ENCODE measurements at regions not wholly inside any gene's neighbourhood (a gene's known extent, or its start where the extent isn't known, plus 50 kb on each side); places are given as distances from the start of the nearest gene placed in this dataset.

DNA sequence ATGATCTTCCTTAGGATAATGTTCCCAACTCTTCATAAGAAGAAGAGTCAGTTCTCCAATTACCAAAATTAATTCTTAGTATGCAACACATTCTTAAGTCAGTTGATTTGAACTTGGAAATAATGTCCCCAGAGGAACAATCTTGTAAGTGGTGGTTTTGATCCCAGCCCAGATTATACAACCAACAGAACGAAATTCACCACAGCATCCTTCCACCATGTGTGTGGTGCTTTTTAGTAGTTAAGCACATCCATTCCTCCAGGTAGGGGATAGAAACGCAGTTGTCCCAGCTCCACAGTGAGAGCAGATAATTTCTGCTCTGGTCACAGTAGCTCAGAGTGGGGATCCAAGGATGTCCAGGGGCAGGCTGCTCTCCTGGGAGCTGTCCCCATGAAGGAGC lies 161.7 kb upstream of the SLC39A10 start:
- no peak for DNase-seq

DNA sequence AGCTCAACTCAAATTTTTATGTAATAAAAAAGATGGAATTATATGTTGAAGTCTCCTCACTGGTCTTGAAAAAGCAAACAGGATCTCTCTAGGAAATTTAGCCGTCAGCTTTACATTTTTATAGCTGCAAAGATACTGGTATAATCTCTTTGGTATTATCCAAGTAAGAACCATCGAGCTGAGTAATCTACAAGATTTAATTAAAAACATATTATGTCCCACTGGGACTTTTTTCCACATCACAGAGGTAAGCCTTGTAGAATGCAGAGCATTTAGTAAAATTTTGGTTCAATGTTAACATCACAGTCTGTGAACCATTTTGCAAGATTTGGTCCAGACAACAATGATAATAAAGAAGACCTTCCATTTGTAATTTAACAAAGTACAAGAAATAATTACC lies 162.6 kb upstream of the SLC39A10 start:
- no peak for DNase-seq

DNA sequence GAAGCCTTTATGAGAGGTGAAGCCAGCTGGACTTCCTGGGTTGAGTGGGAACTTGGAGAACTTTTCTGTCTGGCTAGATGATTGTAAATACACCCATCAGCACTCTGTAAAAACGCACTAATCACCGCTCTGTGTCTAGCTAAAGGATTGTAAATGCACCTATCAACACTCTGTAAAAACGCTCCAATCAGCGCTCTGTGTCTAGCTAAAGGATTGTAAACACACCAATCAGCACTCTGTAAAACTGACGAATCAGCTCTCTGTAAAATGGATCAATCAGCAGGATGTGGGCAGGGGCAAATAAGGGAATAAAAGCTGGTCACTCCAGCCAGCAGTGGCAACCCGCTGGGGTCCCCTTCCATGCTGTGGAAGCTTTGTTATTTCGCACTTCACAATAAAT lies 163.6 kb upstream of the SLC39A10 start:
- no peak for DNase-seq

DNA sequence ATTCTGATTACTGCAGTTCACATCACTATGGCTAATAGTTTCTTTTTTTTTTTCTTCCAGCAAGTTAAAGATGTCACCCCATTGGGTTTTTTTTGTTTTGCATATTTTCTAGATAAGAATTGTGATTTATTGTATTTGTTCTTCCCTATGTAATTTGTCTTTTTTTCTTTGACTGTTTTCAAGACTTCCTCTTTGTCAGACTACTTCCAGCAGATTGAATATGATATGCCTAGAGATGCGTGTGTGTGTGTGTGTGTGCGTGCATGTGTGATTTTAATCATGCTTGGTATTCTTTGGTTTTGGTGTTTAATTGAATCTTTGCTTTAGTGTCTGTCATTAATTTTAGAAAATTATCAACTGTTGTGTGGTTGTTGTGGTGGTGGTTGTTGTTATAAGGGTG lies 166.7 kb upstream of the SLC39A10 start:
- DNase-seq: no peak

DNA sequence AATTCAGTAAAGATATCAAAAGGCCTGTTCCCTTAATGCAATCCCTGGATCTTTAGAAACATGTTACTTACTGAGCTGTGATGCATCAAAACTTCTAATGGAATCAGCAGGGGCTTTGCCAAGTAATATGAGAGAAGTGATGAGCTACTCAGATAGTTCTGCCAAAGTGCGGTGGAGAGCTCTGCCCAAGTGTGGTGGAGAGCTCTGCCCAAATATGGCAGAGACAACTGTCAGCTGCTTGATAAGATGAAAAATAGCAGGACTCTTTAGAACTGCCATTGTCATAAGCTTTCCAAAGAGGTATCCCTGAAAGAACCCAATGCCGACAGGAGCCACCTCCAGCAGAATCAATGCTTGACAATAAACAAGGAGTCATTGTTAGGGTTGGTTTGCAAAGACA lies 167.9 kb upstream of the SLC39A10 start:
- no peak for DNase-seq

DNA sequence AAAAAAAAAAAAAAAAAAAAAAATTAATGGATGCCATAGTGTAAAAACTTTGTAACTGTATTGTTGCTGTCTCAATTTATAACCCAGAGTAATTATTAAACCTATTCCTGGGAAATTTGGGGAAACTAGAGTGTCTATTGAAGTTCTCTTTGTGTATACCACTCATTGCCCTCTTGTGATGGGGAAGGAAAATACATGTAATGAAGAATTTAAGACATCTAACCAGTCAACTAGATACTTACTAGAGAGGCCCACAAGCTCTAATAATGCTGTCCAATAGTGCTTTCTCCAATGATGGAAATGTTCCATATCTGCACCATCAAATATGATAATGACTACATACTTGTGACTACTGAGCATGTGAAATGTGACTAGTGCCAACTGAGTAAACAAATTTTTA lies 168.5 kb upstream of the SLC39A10 start:
- peak; percentile 9 for DNase-seq

DNA sequence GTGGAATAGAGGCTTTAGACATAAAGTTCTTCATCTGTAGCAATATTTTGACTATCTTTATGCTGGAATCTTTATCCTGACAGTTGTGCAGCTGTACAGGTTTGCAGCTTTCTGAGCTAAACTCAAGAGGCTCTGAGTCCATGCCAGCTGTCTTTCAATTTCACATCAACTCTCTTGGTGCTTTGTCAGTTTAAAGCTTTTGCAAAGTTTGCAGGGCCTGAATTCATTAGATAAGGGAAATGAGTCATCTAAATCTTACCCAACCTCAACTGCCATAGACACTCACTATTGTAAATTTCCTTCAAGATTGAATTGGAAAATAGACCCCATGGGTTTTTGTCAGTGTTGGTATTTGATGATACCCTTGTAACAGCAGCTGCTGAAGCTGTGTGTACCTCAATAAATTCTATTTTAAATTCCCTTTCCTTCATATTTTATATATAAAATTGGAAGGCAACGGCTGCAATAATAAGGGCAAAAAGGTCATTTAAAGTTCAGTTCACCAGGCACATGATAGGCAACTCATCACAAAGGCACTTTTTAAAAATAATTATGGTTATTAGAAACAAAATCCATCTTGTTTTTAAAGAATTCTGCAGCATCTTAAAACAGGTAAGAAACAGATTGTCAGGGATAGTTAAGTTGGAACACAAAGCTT lies 169.9 kb upstream of the SLC39A10 start:
- DNase-seq: peak; percentile 83

DNA sequence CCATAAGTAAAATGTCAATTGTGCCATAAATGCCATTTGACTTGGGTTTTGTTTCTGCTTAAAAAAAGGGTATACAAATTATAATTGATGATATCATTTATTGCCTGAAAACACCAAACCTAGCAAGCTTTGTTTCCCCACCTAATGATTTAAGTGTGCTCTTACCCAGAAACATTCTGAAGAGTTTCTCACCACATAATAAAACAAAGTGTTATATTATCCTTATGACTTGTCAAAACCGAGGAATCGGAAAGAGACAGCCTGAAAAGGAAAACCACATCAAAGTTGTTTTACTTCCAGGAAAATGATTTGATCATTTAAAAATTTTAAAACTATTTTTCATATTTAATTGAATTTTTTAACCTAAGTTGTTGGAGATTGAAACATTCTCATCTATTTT lies 170.5 kb upstream of the SLC39A10 start:
- DNase-seq: peak; percentile 72

DNA sequence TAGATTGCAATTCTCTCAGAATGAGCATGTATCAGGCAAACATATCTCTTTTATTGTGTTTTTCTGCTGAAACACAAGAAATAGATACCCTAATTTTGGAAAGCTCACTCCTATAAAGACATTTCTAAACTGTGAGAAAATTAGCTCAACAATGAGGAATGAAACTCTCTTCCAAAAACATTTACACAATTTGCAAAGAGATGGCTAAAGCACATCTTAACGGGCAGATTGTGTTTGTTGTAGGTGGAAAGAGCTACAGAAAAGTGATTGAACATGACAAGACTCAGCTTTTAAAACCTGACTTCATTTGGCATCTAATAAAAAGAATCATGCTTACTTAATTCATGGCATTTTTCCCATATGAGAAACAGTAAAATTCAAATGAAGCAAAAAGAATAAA lies 175.0 kb upstream of the SLC39A10 start:
- DNase-seq: no peak

DNA sequence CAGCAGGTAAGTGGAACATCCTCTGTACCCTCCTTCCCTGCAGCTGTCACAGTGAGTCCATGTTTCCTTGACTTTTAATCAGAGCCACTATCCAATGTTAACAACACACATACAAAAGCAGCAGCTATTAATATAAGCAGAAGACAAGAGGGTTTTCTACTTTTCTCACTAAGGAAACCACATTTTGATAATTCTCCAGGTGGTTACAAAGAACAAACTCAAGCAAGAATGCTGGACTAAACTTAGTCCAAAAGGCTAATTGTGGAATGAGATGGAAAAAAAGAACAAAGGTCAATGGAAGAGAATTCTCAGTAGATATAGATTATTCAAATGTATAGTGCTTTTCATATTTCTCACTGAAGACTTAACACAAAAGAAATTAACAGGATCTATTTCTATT lies 176.9 kb upstream of the SLC39A10 start:
- DNase-seq: no peak

DNA sequence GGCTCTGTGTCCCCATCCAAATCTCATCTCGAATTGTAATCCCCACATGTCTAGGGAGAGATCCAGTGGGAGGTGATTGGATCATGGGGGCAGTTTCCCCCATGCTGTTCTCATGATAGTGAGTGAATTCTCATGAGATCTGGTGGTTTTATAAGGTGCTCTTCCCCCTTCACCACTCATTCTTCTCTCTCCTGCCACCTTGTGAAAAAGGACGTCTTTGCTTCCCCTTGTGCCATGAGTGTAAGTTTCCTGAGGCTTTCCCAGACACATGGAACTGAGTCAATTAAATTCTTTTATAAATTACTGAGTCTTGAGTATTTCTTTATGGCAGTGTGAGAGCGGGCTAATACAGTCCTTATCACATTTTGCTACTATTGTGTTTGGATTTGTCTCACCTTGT lies 177.6 kb upstream of the SLC39A10 start:
- DNase-seq: no peak

DNA sequence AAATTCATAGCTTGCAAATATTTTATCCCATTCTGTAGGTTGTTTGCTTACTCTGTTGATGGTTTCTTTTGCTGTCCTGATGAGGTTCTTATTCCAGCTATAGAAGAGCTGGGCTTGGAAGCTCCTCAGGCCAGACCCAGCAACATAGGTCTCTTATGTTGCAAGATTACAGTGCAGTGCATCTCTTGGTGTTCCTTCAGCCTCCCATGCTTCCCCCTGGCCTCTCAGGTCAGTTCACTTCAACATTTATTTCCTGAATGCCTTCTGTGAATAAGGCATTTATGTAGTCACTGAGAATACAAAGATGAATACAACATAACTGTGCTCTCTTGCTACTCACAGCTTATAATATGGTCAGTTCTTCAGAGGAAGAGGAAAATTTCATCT lies 179.0 kb upstream of the SLC39A10 start:
- peak; percentile 10 for DNase-seq

DNA sequence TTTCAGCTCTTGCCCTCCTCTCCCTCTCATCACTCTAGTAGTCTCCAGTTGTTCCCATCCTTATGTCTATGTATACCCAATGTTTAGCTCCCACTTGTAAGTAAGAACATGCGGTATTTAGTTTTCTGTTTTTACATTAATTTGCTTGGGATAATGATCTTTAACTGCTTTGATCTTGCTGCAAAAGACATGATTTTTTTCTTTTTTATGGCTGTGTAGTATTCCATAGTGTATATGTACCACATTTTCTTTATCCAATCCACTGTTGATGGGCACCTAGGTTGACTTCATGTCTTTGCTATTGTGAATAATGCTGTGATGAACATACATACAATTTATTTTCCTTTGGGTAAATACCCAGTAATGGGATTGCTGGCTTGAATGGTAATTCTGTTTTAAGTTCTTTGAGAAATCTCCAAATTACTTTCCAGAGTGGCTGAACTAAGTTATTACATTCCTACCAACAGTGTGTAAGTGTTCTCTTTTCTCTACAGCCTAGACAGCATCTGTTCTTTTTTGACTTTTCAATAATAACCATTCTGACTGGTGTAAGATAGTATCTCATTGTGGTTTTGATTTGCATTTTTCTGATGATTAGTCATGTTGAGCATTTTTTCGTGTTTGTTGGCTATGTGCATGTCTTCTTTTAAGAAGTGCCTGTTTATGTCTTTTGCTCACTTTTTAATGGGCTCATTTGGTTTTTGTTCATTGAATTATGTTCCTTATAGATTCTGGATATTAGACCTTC lies 179.6 kb upstream of the SLC39A10 start:
- DNase-seq: peak; percentile 60

DNA sequence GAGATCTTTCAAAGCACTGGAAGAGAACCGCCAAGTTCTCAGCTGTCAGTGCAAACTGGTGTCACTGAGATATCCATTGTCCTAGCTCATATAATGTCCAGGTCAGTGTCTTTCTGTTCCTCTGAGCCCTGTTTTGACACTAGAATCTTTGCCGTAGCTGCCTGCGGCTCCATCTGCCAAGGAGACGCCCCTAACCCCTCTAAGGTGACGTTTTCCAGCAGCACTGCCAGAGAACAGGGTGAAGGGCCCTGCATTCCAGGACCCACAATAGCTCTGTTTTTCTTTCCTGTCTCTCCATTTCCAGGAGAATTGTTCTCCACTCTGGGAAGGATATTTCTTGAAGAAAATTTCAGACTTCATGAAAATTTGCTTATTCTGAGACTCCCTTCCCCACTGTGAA lies 181.7 kb upstream of the SLC39A10 start:
- no peak for DNase-seq

DNA sequence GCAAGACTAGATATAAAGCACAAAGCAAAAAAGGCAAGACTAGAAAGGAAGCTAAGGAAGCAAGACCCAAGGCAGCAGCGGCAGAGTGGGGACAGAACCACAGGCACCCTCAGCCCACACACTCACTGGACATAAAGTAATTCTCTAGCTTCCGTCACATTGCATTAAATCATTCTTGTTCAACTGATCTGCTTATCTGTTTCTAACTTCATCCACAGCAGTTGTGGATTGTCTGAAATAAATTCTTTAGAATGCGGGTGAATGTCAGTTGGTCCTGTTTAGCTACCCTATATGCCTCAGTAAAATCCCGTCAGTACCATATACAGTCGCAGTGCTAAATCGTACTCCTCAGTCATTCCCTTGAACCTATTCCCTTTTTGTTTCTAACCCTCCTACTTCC lies 183.2 kb upstream of the SLC39A10 start:
- DNase-seq: no peak

DNA sequence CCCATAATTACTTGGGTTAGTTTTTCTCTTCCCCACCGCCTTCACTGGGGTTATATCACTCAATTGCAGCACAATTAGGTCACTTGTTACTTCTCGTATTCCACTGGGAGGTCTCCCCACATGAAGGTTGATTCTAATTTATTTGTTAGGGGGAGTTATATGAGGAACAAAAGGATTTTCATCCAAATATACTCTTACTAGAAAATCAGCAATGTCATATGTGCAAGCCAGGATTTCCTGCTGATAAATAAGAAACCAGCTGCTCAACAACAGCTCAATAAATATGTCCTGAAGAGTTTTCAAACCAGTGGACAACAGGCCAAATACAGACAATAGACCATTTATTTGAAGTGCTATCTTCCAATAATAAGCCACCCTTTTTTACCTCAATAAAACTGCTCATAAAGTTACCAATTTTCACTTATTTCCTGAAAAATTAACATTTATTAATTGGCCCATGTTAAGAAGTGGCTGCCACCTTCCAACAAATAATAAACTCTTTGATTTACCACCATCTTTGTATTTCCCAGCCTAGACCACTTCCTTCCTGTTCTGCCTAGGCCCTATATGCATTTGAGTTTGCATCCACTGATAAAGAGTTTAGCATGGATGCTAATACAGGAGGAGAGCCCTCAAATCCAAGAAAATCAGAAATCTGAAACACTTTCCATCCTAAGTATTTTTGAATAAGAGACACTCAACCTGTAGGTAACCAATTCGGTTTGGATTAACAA lies 184.4 kb upstream of the SLC39A10 start:
- no peak for DNase-seq

DNA sequence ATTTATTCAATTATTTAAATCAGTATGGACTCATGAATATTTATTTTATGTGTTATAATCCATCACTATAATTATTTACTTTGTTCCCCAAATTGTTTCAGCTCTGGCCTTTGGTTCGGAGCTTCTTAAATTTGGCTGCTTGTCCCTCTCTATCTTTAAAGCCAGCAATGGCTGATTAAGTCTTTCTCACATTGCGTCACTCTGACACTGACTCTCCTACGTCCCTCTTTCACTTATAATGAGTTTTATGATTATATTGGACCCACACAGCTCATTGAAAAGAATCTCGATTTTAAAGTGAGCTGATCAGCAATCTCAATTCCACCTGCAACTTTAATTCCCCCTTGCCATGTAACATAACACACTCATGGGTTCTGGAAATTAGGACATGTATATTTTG lies 185.2 kb upstream of the SLC39A10 start:
- DNase-seq: no peak

DNA sequence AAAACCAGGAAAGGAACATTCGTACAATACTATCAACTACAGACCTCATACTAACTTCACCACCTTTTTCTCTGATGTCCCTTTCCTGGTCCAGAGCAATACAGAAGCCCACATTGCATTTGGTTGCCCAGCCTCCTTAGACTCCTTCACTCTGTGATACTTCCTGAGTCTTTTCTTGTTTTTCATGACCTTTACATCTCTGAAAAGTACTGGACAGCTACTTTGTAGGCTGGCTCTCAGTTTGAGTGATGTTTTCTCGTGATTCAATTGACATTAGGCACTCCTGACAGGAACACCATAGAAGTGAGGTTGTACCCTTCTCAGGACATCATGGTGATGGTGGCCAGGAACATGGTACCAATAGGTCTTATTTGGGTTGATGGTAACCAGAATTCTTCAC lies 185.9 kb upstream of the SLC39A10 start:
- no peak for DNase-seq

DNA sequence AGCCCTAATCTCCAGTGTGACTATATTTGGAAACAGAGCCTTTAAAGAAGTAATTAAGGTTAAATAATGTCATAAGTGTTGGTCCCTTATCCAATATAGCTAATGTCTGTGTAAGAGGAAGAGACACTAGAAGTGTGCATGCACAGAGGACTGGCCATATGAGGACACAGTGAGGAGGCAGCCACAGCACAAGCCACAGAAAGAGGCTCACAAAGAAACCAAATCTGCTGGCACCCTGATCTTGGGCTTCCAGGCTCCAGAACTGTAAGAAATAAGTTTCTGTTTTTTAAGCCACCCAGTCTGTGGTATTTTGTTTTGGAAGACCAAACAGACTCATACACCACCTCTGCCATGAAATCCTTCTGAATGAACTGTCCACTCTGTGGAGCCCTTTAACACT lies 186.4 kb upstream of the SLC39A10 start:
- DNase-seq: no peak

DNA sequence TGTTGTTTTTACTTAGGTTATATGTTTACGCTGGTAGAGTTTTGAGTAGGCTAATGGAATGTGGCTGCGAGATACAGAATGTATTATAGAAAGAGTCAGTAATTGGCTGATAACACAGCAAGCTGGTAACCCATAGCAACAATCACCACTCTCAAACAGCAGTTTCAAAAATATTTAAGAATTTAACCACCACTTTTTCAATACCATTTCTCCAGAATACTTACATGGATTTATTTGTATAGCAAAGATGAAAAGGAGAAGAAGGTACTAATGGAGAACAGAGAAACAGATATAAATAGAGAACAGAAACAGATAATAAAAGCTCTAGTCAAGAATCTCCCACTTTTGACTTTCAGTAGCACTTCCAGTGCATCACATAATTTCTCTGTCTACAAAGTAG lies 188.3 kb upstream of the SLC39A10 start:
- no peak for DNase-seq

DNA sequence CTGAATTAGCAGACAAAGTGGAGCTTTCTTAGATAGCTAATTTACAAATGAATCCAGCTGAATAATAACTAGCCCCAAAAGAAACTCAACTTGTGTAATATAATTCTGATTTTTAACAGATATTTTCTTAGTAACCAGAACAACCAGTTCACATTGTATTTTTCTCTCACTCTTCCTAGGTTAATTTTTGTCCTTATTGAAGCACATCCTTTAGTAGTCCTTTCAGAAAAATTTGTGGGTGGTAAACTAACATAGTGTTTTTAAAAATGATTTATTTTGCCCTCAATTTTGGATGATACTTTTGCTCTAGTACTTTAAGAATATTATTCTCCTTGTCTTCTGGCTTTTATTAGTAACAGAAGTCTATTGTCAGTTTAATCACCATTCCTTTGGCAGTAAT lies 190.6 kb upstream of the SLC39A10 start:
- no peak for DNase-seq

DNA sequence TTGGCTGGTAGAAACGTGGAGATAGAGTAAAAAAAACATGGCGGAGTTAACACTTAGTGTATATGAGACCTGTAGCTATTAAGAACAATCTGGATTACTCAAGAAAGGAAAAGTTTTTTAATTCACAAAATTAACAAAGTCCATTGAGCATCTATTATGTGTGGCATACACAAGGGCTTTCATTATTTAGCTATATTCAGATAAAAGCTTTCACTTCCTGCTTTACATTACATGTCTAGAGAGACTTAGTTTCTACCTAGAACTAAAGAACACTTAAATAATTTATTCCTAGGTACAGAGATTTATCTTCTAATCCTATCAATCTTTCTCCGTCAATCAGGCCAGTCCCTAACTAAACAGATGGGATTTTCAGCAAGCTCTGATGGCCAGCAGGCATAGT lies 196.0 kb upstream of the SLC39A10 start:
- DNase-seq: no peak

DNA sequence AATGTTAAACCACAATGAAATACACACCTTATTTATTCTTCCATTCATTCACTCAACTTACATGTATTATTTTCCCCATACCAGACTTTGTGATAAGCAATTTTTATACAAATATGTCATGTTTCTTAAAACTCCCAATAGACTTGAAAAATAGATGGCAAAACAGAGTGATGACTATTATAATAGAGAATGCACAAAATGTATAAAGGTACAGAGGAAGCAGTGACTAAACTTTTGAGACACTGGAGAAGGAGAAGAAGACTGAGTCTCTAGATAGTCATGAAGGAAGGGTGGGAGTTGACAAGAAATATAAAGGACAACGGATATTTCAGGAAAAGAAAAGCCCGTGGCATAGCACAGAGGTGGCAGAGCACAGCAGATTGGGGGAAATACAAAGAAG lies 198.1 kb upstream of the SLC39A10 start:
- no peak for DNase-seq

DNA sequence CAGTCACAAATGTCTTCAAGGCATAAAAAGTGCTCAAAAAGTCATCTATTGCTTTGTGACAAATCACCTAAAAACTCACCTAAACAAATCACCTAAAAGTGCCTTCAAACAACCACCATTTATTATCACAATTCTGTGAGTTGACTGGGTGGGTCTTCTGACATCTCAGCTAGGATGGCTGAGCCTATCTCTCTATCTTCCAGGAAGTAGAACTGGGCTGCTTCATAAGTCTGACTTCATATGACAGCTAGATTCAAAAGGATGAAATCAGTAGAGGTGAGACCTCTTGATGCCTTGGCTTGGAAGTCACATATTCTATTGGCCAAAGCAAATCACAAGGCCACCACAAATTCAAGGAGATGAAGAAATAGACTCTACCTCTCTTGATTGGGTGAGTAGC lies 199.2 kb upstream of the SLC39A10 start:
- no peak for DNase-seq

Data from activated CD4-positive, alpha-beta T cell treated with anti-CD3 and anti-CD28 coated beads, Interleukin-2, Interleukin-6, amounts not matched to agents 100 ng/mL and 50 ng/mL, durations not matched to agents 16 hours and 8 hours (primary cell).